ENCODE measurements at regions not wholly inside any gene's neighbourhood (a gene's known extent, or its start where the extent isn't known, plus 50 kb on each side); places are given as distances from the start of the nearest gene placed in this dataset.
"Not testable (repeated sequence)": the region's sequence is repeated elsewhere in the genome, so short reads cannot be mapped to it uniquely, and the experiment has no call there.

GRCh38 chr12:100061814-100062213 is 77.1 kb upstream of the ANKS1B start:
- no peak for TF ChIP-seq CTCF (IDR thresholded peaks at IDR 0.05; ENCODE audit: low read depth, low read length)
- POLR2A ChIA-PET, result no interaction called here
- no peak overlapping the region for H3K4me3 ChIP-seq (ENCODE audit: low read depth, low read length)
- no peak overlapping the region for H3K27ac ChIP-seq (ENCODE audit: low read depth, low read length)
- no peaks in the 10 kb centered on the region for H3K27me3 ChIP-seq (ENCODE audit: control insufficient read depth, insufficient read depth, low read length)
- no peak for DNase-seq (ENCODE audit: low read depth, low spot score)
- H3K9me3 ChIP-seq (ENCODE audit: control insufficient read depth, insufficient read depth, low read length), result no peaks in the 10 kb centered on the region; the same call in 1 of the 2 replicates
- CTCF ChIA-PET, result no interaction called here

GRCh38 chr12:100058482-100059029 is 73.8 kb upstream of the ANKS1B start:
- Histone ChIP-seq H3K27me3 (ENCODE audit: control insufficient read depth, insufficient read depth, low read length) (no peaks in the 10 kb centered on the region), H3K27ac (ENCODE audit: low read depth, low read length) (no peak overlapping the region), H3K4me3 (ENCODE audit: low read depth, low read length) (no peak overlapping the region), H3K9me3 (ENCODE audit: control insufficient read depth, insufficient read depth, low read length) (no peaks in the 10 kb centered on the region)
- ChIA-PET CTCF (interaction anchor here (0.8 to 2.7 kb wide), 11 partner anchors 15 to 496 kb away, joined by 3 to 10 read pairs (median 4); partner anchors contain the start of gene ACTR6), POLR2A (interaction anchor here (1.2 kb wide), 1 partner anchor 142 kb away, joined by 3 read pairs; the partner anchor contains the start of gene ACTR6)
- DNase-seq (ENCODE audit: low read depth, low spot score), result peak; percentile 74
- TF ChIP-seq CTCF (IDR thresholded peaks at IDR 0.05; ENCODE audit: low read depth, low read length), result peak; percentile 63

GRCh38 chr12:100046202-100046601 is 61.5 kb upstream of the ANKS1B start:
- POLR2A ChIA-PET; H3K9me3 ChIP-seq (ENCODE audit: control insufficient read depth, insufficient read depth, low read length); H3K27me3 ChIP-seq (ENCODE audit: control insufficient read depth, insufficient read depth, low read length); DNase-seq (ENCODE audit: low read depth, low spot score); H3K4me3 ChIP-seq (ENCODE audit: low read depth, low read length); CTCF ChIA-PET; H3K27ac ChIP-seq (ENCODE audit: low read depth, low read length): not testable (repeated sequence)

GRCh38 chr12:100044266-100044665 is 59.5 kb upstream of the ANKS1B start:
- CTCF ChIA-PET, result no interaction called here

GRCh38 chr12:100043631-100044030 is 58.9 kb upstream of the ANKS1B start:
- CTCF ChIA-PET, result no interaction called here
- DNase-seq (ENCODE audit: low read depth, low spot score), result no peak
- no peak for TF ChIP-seq CTCF (IDR thresholded peaks at IDR 0.05; ENCODE audit: low read depth, low read length)

More at GRCh38 chr12:100044266-100044665, 59.5 kb upstream of the ANKS1B start:
- no peak overlapping the region for H3K27ac ChIP-seq (ENCODE audit: low read depth, low read length)
- H3K4me3 ChIP-seq (ENCODE audit: low read depth, low read length), result no peak overlapping the region
- no peaks in the 10 kb centered on the region for H3K9me3 ChIP-seq (ENCODE audit: control insufficient read depth, insufficient read depth, low read length)
- no peak for TF ChIP-seq CTCF (IDR thresholded peaks at IDR 0.05; ENCODE audit: low read depth, low read length)
- no peak for DNase-seq (ENCODE audit: low read depth, low spot score)
- POLR2A ChIA-PET, result interaction anchor here (0.8 kb wide), 1 partner anchor 12 kb away, joined by 3 read pairs; no protein-coding TSS in a partner anchor
- H3K27me3 ChIP-seq (ENCODE audit: control insufficient read depth, insufficient read depth, low read length), result no peaks in the 10 kb centered on the region

More at GRCh38 chr12:100043631-100044030, 58.9 kb upstream of the ANKS1B start:
- POLR2A ChIA-PET, result interaction anchor here (0.8 kb wide), 1 partner anchor 12 kb away, joined by 3 read pairs; no protein-coding TSS in a partner anchor
- Histone ChIP-seq H3K27me3 (ENCODE audit: control insufficient read depth, insufficient read depth, low read length) (no peaks in the 10 kb centered on the region), H3K4me3 (ENCODE audit: low read depth, low read length) (no peak overlapping the region), H3K27ac (ENCODE audit: low read depth, low read length) (no peak overlapping the region), H3K9me3 (ENCODE audit: control insufficient read depth, insufficient read depth, low read length) (no peaks in the 10 kb centered on the region)
